T-helper 1 cell treated with Interleukin-12 subunit alpha and Interleukin-12 subunit beta and Interleukin-4 antibody, amounts not matched to agents 30 μg/mL and 1 μg/mL, for 36 hours (primary cell): ENCODE measurements at regions not wholly inside any gene's neighbourhood (a gene's known extent, or its start where the extent isn't known, plus 50 kb on each side); places are given as distances from the start of the nearest gene placed in this dataset.

ENCODE experiments used
- H3K27ac Mint-ChIP-seq: one replicate; pipeline ENCODE4 v1.8.0; 2021; ENCODE audit warnings: mild to moderate bottlenecking, mixed read lengths
- H3K27me3 Mint-ChIP-seq: one replicate; pipeline ENCODE4 v1.8.0; 2021; ENCODE audit warnings: low read depth, mixed read lengths
- H3K36me3 Mint-ChIP-seq: one replicate; pipeline ENCODE4 v1.8.0; 2021; ENCODE audit warnings: low read depth, mixed read lengths
- H3K4me1 Mint-ChIP-seq: one replicate; pipeline ENCODE4 v1.8.0; 2021; ENCODE audit warnings: low read depth, mixed read lengths
- H3K4me3 Mint-ChIP-seq: one replicate; pipeline ENCODE4 v1.8.0; 2021; ENCODE audit warnings: mild to moderate bottlenecking, moderate library complexity, mixed read lengths
- H3K9me3 Mint-ChIP-seq: one replicate; pipeline ENCODE4 v1.8.0; 2021; ENCODE audit warnings: mixed read lengths

GRCh38 chr22:47548953-47549740 is 786.7 kb downstream of the TBC1D22A start:
- no peaks in the 10 kb centered on the region for H3K4me1 Mint-ChIP-seq

GRCh38 chr22:47547881-47548650 is 785.6 kb downstream of the TBC1D22A start:
- Mint-ChIP-seq H3K27ac (no peak overlapping the region), H3K4me1 (no peaks in the 10 kb centered on the region), H3K36me3 (no peaks in the 10 kb centered on the region), H3K4me3 (no peak overlapping the region), H3K27me3 (no peaks in the 10 kb centered on the region), H3K9me3 (no peaks in the 10 kb centered on the region)

More at GRCh38 chr22:47548953-47549740, 786.7 kb downstream of the TBC1D22A start:
- H3K4me3 Mint-ChIP-seq: no peak overlapping the region
- H3K27ac Mint-ChIP-seq: no peak overlapping the region
- H3K36me3 Mint-ChIP-seq: no peaks in the 10 kb centered on the region
- no peaks in the 10 kb centered on the region for H3K27me3 Mint-ChIP-seq
- no peaks in the 10 kb centered on the region for H3K9me3 Mint-ChIP-seq

DNA sequence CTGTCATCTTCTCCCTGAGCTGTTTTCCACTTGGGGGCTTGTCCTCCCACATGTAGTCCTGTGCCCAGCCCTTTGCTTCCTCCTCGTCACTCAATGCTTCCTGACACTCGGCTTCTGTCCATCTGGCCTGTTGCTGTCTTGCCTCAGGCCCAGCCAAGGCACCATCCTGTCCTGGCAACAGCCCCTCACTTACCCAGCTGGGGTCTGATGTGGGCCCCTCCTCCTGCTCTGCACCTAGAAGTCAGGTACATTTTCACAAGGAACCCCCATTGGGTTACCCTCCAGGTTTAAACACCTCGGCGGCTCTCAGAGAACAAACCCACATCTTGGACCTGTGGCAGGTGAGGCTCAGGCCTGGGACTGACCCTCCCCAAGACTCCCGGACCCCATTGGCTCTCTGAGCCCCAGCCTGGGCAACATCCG is 784.8 kb downstream of the TBC1D22A start:
- Mint-ChIP-seq H3K4me1 (no peaks in the 10 kb centered on the region), H3K9me3 (no peaks in the 10 kb centered on the region), H3K36me3 (no peaks in the 10 kb centered on the region), H3K27ac (no peak overlapping the region), H3K4me3 (no peak overlapping the region), H3K27me3 (no peaks in the 10 kb centered on the region)

- no peaks in the 10 kb centered on the region for H3K36me3 Mint-ChIP-seq
- no peak overlapping the region for H3K4me3 Mint-ChIP-seq
- no peaks in the 10 kb centered on the region for H3K9me3 Mint-ChIP-seq
- H3K27ac Mint-ChIP-seq: no peak overlapping the region
- H3K27me3 Mint-ChIP-seq: no peaks in the 10 kb centered on the region
- H3K4me1 Mint-ChIP-seq: no peaks in the 10 kb centered on the region
Observed at GRCh38 chr22:47544696-47545095, 782.2 kb downstream of the TBC1D22A start.

GRCh38 chr22:47543447-47543846 is 781.0 kb downstream of the TBC1D22A start:
- Mint-ChIP-seq H3K4me3 (no peak overlapping the region), H3K27me3 (no peaks in the 10 kb centered on the region), H3K36me3 (no peaks in the 10 kb centered on the region), H3K4me1 (no peaks in the 10 kb centered on the region), H3K9me3 (no peaks in the 10 kb centered on the region), H3K27ac (no peak overlapping the region)

DNA sequence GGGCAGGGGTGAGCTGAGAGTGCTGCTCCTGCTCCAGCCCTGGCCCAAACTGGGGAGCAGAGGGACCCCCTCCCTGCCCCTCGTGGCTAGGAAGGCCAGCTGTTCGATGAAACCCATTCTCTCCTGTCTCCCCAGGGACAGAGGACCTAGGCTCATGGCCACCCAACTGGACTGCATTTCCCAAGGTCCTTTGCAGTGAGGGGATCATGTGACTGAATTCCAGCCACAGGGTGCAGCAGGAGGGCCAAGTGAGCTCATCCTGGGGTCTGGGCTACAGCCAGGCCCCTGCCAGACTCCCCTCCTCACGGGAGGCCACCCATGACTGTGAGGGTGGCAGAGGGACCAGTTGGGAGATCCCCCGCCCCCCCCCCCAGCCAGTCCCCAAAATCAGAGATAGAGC is 777.6 kb downstream of the TBC1D22A start:
- no peak overlapping the region for H3K4me3 Mint-ChIP-seq
- no peaks in the 10 kb centered on the region for H3K27me3 Mint-ChIP-seq
- no peaks in the 10 kb centered on the region for H3K4me1 Mint-ChIP-seq
- H3K9me3 Mint-ChIP-seq: no peaks in the 10 kb centered on the region
- no peaks in the 10 kb centered on the region for H3K36me3 Mint-ChIP-seq
- H3K27ac Mint-ChIP-seq: no peak overlapping the region

GRCh38 chr22:47539374-47539773 is 776.9 kb downstream of the TBC1D22A start:
- no peaks in the 10 kb centered on the region for H3K36me3 Mint-ChIP-seq
- H3K27me3 Mint-ChIP-seq: no peaks in the 10 kb centered on the region
- H3K4me3 Mint-ChIP-seq: no peak overlapping the region
- no peaks in the 10 kb centered on the region for H3K9me3 Mint-ChIP-seq
- no peaks in the 10 kb centered on the region for H3K4me1 Mint-ChIP-seq
- H3K27ac Mint-ChIP-seq: no peak overlapping the region

- Mint-ChIP-seq H3K27me3 (no peaks in the 10 kb centered on the region), H3K4me3 (no peak overlapping the region)
Observed at GRCh38 chr22:47535681-47536080, 773.2 kb downstream of the TBC1D22A start.

DNA sequence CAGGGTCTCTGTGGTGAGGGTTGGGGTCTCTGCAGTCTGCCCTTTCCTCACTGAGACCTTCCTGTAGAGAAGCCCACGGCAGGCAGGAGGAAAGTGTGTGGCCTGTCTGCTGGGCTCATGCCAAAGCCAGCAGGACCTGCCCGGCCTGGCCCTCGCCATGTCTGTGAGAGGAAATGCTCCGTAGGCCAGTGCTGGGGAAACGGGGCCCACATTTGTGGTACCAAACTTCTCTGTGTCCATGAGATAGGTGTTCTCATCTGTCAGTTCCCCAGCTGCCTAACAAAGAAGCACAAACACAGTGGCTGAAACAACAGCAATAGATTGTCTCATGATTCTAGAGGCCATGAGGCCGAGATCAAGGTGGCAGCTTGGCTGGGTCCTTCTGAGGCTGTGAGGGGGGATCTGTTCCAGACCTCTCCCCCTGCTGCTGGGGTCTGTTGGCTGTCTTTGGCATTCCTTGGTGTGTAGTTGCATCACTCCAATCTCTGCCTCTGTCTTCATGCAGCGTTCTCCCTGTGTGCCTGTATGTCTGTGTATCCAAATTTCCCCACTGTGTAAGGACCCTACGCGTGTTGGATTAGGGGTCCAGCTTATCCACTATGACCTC is 772.5 kb downstream of the TBC1D22A start:
- Mint-ChIP-seq H3K4me1 (peaks cover 2% of the 10 kb centered on the region), H3K27me3 (no peaks in the 10 kb centered on the region), H3K9me3 (no peaks in the 10 kb centered on the region), H3K36me3 (no peaks in the 10 kb centered on the region), H3K27ac (no peak overlapping the region), H3K4me3 (no peak overlapping the region)

More at GRCh38 chr22:47535681-47536080, 773.2 kb downstream of the TBC1D22A start:
- Mint-ChIP-seq H3K27ac (no peak overlapping the region), H3K4me1 (peaks cover 2% of the 10 kb centered on the region), H3K9me3 (no peaks in the 10 kb centered on the region), H3K36me3 (no peaks in the 10 kb centered on the region)

- peaks cover 2% of the 10 kb centered on the region for H3K4me1 Mint-ChIP-seq
- H3K27me3 Mint-ChIP-seq: no peaks in the 10 kb centered on the region
- H3K27ac Mint-ChIP-seq: no peak overlapping the region
- H3K9me3 Mint-ChIP-seq: no peaks in the 10 kb centered on the region
- H3K36me3 Mint-ChIP-seq: no peaks in the 10 kb centered on the region
- H3K4me3 Mint-ChIP-seq: no peak overlapping the region
Observed at GRCh38 chr22:47533961-47534803, 771.7 kb downstream of the TBC1D22A start.

DNA sequence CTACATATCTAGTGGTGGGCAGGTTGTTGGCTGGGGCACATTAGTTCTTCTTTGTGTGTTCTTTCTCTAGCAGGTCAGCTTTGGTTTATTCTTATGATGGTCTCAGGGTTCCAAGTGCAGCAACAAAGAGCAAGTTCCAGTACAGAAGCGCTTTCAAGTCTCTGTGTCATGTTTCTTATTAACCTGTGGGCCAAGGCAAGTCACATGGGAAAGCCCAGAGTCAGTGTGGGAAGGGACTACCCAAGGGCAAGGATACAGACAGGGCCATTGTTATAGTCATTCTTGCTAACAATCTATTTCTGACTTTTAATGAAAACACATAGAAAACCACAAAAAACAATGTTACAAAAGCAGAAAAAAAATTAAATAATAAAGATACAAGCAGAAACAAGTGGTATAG is 754.6 kb downstream of the TBC1D22A start:
- Mint-ChIP-seq H3K9me3 (no peaks in the 10 kb centered on the region), H3K27me3 (no peaks in the 10 kb centered on the region), H3K27ac (no peak overlapping the region), H3K36me3 (no peaks in the 10 kb centered on the region), H3K4me1 (no peaks in the 10 kb centered on the region), H3K4me3 (no peak overlapping the region)

DNA sequence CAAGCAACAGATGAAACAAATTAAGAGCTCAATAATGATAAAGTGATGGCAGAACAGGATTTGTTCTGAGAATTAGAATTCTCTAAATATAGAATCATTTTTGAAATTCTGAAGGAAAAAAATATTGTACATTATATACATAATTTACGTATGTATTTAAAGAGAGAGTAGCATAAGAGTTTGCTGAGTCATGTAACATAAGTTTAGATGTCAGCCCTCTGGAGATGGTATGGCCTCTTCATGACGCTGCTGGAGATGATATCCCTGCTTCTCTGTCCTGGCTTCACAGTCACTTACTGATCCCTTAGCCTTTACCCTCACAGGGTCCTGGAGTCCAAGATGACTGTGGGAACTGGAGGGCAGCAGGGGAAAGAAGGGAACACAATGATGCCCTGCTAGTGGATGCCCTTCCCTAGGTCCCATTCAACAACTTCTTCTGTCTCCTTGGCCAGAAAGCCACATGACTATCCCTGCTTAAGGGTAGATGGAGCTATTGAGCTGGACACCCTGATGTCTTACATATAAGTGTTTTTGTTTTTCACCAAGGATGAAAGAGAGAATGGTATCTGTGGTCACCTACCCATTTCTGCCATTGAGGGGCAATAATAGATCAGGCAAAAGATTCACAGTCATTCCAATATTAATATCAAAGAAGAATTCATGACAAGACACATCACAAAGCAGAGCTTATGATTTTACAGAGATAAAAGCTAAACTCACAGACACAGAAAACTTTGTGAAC is 753.1 kb downstream of the TBC1D22A start:
- Mint-ChIP-seq H3K27me3 (no peaks in the 10 kb centered on the region), H3K4me3 (no peak overlapping the region), H3K36me3 (no peaks in the 10 kb centered on the region), H3K27ac (no peak overlapping the region), H3K4me1 (no peaks in the 10 kb centered on the region), H3K9me3 (no peaks in the 10 kb centered on the region)

- no peaks in the 10 kb centered on the region for H3K9me3 Mint-ChIP-seq
- no peaks in the 10 kb centered on the region for H3K4me1 Mint-ChIP-seq
- H3K27ac Mint-ChIP-seq: no peak overlapping the region
- no peaks in the 10 kb centered on the region for H3K36me3 Mint-ChIP-seq
- no peaks in the 10 kb centered on the region for H3K27me3 Mint-ChIP-seq
- H3K4me3 Mint-ChIP-seq: no peak overlapping the region
Observed at GRCh38 chr22:47512617-47513016, 750.2 kb downstream of the TBC1D22A start.

DNA sequence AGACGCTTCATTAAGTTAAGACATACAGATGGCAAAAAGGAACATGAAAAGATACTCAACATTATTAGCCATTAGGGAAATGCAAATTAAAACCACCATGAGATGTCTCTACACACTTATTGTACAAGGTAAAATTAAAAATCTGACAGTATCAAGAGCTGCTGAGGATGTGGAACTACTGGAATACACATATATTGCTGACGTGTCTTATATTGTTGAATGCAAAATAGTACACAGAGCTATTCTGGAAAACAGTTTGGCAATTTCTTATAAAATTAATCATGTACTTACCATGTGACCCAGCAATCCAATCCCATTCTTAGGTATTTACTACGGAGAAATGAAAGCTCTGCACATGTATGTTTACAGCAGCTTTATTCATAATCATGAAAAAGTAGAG is 742.5 kb downstream of the TBC1D22A start:
- Mint-ChIP-seq H3K27ac (no peak overlapping the region), H3K36me3 (no peaks in the 10 kb centered on the region), H3K27me3 (no peaks in the 10 kb centered on the region), H3K4me1 (no peaks in the 10 kb centered on the region), H3K4me3 (no peak overlapping the region), H3K9me3 (peaks cover 4% of the 10 kb centered on the region)
